ENCODE measurements at regions not wholly inside any gene's neighbourhood (a gene's known extent, or its start where the extent isn't known, plus 50 kb on each side); places are given as distances from the start of the nearest gene placed in this dataset.

DNA sequence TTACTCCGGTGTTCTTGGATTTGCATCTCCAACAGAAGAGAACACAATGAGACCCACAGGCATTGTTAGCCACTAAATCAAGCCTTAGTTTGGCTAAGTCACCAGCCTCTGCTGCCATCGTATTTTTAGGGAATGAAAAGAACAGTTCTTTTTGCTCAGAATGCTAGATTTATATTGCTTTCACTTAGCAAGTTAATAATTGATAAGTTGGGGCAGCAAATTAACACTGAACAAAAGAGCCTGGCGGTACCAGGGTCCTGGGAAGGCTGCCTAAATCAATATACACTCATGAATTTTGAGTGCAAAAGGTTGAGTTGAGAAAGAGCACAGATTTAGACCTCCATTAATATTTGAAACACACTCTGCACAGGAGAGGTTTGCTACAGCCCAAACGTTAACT is 767.7 kb downstream of the TYW1 start:
- TF ChIP-seq, protein P1, sequence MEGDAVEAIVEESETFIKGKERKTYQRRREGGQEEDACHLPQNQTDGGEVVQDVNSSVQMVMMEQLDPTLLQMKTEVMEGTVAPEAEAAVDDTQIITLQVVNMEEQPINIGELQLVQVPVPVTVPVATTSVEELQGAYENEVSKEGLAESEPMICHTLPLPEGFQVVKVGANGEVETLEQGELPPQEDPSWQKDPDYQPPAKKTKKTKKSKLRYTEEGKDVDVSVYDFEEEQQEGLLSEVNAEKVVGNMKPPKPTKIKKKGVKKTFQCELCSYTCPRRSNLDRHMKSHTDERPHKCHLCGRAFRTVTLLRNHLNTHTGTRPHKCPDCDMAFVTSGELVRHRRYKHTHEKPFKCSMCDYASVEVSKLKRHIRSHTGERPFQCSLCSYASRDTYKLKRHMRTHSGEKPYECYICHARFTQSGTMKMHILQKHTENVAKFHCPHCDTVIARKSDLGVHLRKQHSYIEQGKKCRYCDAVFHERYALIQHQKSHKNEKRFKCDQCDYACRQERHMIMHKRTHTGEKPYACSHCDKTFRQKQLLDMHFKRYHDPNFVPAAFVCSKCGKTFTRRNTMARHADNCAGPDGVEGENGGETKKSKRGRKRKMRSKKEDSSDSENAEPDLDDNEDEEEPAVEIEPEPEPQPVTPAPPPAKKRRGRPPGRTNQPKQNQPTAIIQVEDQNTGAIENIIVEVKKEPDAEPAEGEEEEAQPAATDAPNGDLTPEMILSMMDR (tag by site-specific recombination; IDR thresholded peaks at IDR 0.05) = no peak
- TF ChIP-seq ZNF2 (tag by site-specific recombination; IDR thresholded peaks at IDR 0.05) (no peak), ZNF335 (tag by site-specific recombination; conservative IDR thresholded peaks at IDR 0.05) (no peak), ZNF776 (tag by site-specific recombination; IDR thresholded peaks at IDR 0.05; ENCODE audit: borderline replicate concordance) (no peak)

Data from HEK293 (cell line).